DOHH2 (cell line): ENCODE measurements at regions not wholly inside any gene's neighbourhood (a gene's known extent, or its start where the extent isn't known, plus 50 kb on each side); places are given as distances from the start of the nearest gene placed in this dataset.

Experiments used
- H3F3A ChIP-seq: fragments of 200-600 bp; sonication (generic), shearing (Covaris generic); 2 replicates; pipeline ENCODE4 v1.6.0; 2016; ENCODE audit warnings: antibody characterized with exemption, mild to moderate bottlenecking; ENCODE audit not compliant: control insufficient read depth, insufficient read depth
- H3K27ac ChIP-seq: fragments of 200-600 bp; sonication (generic); 2 replicates; pipeline ENCODE4 v1.5.1; 2014; ENCODE audit warnings: low read depth, mild to moderate bottlenecking, low read length, moderate library complexity
- H3K27me3 ChIP-seq: fragments of 200-600 bp; sonication (generic); 2 replicates; pipeline ENCODE4 v1.6.1; 2014; ENCODE audit warnings: mild to moderate bottlenecking, low read length, mixed read lengths; ENCODE audit not compliant: control insufficient read depth
- H3K36me3 ChIP-seq: fragments of 200-600 bp; sonication (generic); 2 replicates; pipeline ENCODE4 v1.6.1; 2014; ENCODE audit warnings: mild to moderate bottlenecking, low read length, moderate library complexity, mixed read lengths; ENCODE audit not compliant: control insufficient read depth
- H3K4me1 ChIP-seq: fragments of 200-600 bp; sonication (generic); 2 replicates; pipeline ENCODE4 v1.6.1; 2014; ENCODE audit warnings: mild to moderate bottlenecking, low read length, mixed read lengths; ENCODE audit not compliant: control insufficient read depth
- H3K4me2 ChIP-seq: fragments of 200-600 bp; sonication (generic); 2 replicates; pipeline ENCODE4 v1.6.0; 2014; ENCODE audit warnings: mild to moderate bottlenecking, low read length, moderate library complexity
- H3K4me3 ChIP-seq: fragments of 200-600 bp; sonication (generic); 2 replicates; pipeline ENCODE4 v1.5.1; 2014; ENCODE audit warnings: mild to moderate bottlenecking, low read length, mixed read lengths
- H3K79me2 ChIP-seq: fragments of 200-600 bp; sonication (generic); 2 replicates; pipeline ENCODE4 v1.6.1; 2014; ENCODE audit warnings: mild to moderate bottlenecking, low read length, mixed read lengths; ENCODE audit not compliant: control insufficient read depth
- H3K9me2 ChIP-seq: fragments of 200-600 bp; sonication (generic); replicated peaks from 2 replicates; pipeline ENCODE4 v1.6.1; 2014; ENCODE audit warnings: mild to moderate bottlenecking, low read length, mixed read lengths; ENCODE audit not compliant: control insufficient read depth
- H3K9me3 ChIP-seq: fragments of 200-600 bp; sonication (generic); 2 replicates; pipeline ENCODE4 v1.6.1; 2014; ENCODE audit warnings: antibody characterized with exemption, low read length, mixed read lengths; ENCODE audit not compliant: control insufficient read depth, insufficient read depth
- H4K20me1 ChIP-seq: fragments of 200-600 bp; sonication (generic); 2 replicates; pipeline ENCODE4 v1.6.0; 2014; ENCODE audit warnings: low read depth, mild to moderate bottlenecking, antibody characterized with exemption, low read length, moderate library complexity; ENCODE audit not compliant: control insufficient read depth, insufficient read depth
- EZH2phosphoT487 ChIP-seq: fragments of 200-600 bp; sonication (generic); IDR thresholded peaks from 2 replicates; pipeline ENCODE4 v1.6.1; 2017; ENCODE audit warnings: borderline replicate concordance, mild to moderate bottlenecking, antibody characterized with exemption, low read length, moderate library complexity, mixed read lengths
- TF ChIP-seq, protein P1 (sequence below): fragments of 200-600 bp; sonication (generic); IDR thresholded peaks from one replicate; pipeline ENCODE4 v1.5.1; 2014; ENCODE audit warnings: antibody characterized with exemption, mild to moderate bottlenecking, low read depth, low read length; ENCODE audit not compliant: poor library complexity, severe bottlenecking

- Histone ChIP-seq H3K9me2 (no peaks in the 10 kb centered on the region), H3K36me3 (no peaks in the 10 kb centered on the region), H3K4me3 (no peak overlapping the region), H3K4me2 (no peak overlapping the region), H3K79me2 (no peaks in the 10 kb centered on the region), H3K27ac (no peak overlapping the region), H3K9me3 (no peaks in the 10 kb centered on the region), H4K20me1 (no peaks in the 10 kb centered on the region), H3F3A (no peaks in the 10 kb centered on the region), H3K27me3 (no peaks in the 10 kb centered on the region), H3K4me1 (peaks cover 55% of the 10 kb centered on the region)
- no peak for TF ChIP-seq EZH2phosphoT487
- TF ChIP-seq, protein P1, sequence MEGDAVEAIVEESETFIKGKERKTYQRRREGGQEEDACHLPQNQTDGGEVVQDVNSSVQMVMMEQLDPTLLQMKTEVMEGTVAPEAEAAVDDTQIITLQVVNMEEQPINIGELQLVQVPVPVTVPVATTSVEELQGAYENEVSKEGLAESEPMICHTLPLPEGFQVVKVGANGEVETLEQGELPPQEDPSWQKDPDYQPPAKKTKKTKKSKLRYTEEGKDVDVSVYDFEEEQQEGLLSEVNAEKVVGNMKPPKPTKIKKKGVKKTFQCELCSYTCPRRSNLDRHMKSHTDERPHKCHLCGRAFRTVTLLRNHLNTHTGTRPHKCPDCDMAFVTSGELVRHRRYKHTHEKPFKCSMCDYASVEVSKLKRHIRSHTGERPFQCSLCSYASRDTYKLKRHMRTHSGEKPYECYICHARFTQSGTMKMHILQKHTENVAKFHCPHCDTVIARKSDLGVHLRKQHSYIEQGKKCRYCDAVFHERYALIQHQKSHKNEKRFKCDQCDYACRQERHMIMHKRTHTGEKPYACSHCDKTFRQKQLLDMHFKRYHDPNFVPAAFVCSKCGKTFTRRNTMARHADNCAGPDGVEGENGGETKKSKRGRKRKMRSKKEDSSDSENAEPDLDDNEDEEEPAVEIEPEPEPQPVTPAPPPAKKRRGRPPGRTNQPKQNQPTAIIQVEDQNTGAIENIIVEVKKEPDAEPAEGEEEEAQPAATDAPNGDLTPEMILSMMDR: no peak
Observed at GRCh38 chr1:58396150-58396549, 150.4 kb downstream of the OMA1 start.

DNA sequence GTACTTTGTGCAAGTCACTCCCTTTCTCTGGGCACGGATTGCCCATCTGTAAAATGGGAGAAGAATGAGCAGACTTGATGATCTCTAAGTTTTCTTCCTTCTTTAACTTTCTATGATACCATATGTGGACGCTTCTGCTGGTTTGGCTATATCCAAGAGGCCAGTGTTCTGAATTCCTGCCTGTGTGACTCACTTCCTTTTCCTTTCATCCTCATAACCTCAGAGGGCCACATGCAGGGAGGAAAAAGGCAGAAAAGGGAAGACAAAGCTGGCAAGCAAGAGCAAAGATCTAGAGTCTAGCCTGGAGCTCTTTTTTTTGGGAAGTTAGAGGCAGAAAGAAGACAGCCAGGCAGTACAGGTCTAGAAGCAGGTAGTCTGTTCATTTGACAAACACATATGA, 151.2 kb downstream of the OMA1 start:
- Histone ChIP-seq H3K79me2 (no peaks in the 10 kb centered on the region), H3K4me3 (no peak overlapping the region), H3K27me3 (no peaks in the 10 kb centered on the region), H3K27ac (no peak overlapping the region), H3K4me2 (no peak overlapping the region), H3F3A (no peaks in the 10 kb centered on the region), H3K9me2 (no peaks in the 10 kb centered on the region), H4K20me1 (no peaks in the 10 kb centered on the region), H3K9me3 (no peaks in the 10 kb centered on the region), H3K36me3 (no peaks in the 10 kb centered on the region), H3K4me1 (peaks cover 63% of the 10 kb centered on the region)
- no peak for TF ChIP-seq EZH2phosphoT487
- TF ChIP-seq, protein P1: no peak

GRCh38 chr1:58392083-58392482, 154.4 kb downstream of the OMA1 start:
- Histone ChIP-seq H3K9me3 (no peaks in the 10 kb centered on the region), H3K27me3 (no peaks in the 10 kb centered on the region), H3K4me3 (peak overlapping the region; percentile 60), H3K79me2 (no peaks in the 10 kb centered on the region), H3K36me3 (no peaks in the 10 kb centered on the region), H3F3A (no peaks in the 10 kb centered on the region), H3K9me2 (no peaks in the 10 kb centered on the region), H4K20me1 (no peaks in the 10 kb centered on the region), H3K4me2 (peak overlapping the region; percentile 76), H3K4me1 (peaks cover 51% of the 10 kb centered on the region), H3K27ac (peak overlapping the region; percentile 86)
- TF ChIP-seq EZH2phosphoT487: no peak
- TF ChIP-seq, protein P1: no peak
